Activated CD4-positive, alpha-beta T cell treated with anti-CD3 and anti-CD28 coated beads, Interleukin-2, amount 50 U/mL, for 1 hour (primary cell): ENCODE measurements at regions not wholly inside any gene's neighbourhood (a gene's known extent, or its start where the extent isn't known, plus 50 kb on each side); places are given as distances from the start of the nearest gene placed in this dataset.

Source experiments
- DNase-seq: peaks from one replicate; pipeline ENCODE4 v3.0.0-alpha.2; 2020

GRCh38 chr19:31154021-31154420 is 195.2 kb downstream of the TSHZ3 start:
- DNase-seq = no peak

GRCh38 chr19:31152906-31153305 is 196.3 kb downstream of the TSHZ3 start:
- DNase-seq = no peak

GRCh38 chr19:31149441-31149941 is 199.7 kb downstream of the TSHZ3 start:
- DNase-seq = no peak

- no peak for DNase-seq
These were observed 200.6 kb downstream of the TSHZ3 start for GRCh38 chr19:31148671-31149070.

- DNase-seq = no peak
These were observed 202.0 kb downstream of the TSHZ3 start for GRCh38 chr19:31147234-31147633.

- no peak for DNase-seq
These were observed 202.6 kb downstream of the TSHZ3 start for GRCh38 chr19:31146546-31147183.

GRCh38 chr19:31146015-31146414 is 203.2 kb downstream of the TSHZ3 start:
- no peak for DNase-seq

GRCh38 chr19:31145007-31145406 is 204.2 kb downstream of the TSHZ3 start:
- DNase-seq = no peak

- DNase-seq = no peak
These were observed 205.0 kb downstream of the TSHZ3 start for GRCh38 chr19:31144075-31144870.

GRCh38 chr19:31141301-31141700 is 207.9 kb downstream of the TSHZ3 start:
- no peak for DNase-seq

- DNase-seq = no peak
These were observed 208.5 kb downstream of the TSHZ3 start for GRCh38 chr19:31140717-31141116.

- no peak for DNase-seq
These were observed 209.2 kb downstream of the TSHZ3 start for GRCh38 chr19:31139871-31140505.

GRCh38 chr19:31138077-31138476 is 211.2 kb downstream of the TSHZ3 start:
- DNase-seq = no peak

GRCh38 chr19:31135841-31136240 is 213.4 kb downstream of the TSHZ3 start:
- DNase-seq = no peak

GRCh38 chr19:31132753-31133110 is 216.5 kb downstream of the TSHZ3 start:
- DNase-seq = no peak

GRCh38 chr19:31128291-31128690 is 220.9 kb downstream of the TSHZ3 start:
- no peak for DNase-seq

- DNase-seq = no peak
These were observed 221.9 kb downstream of the TSHZ3 start for GRCh38 chr19:31127134-31127967.

- DNase-seq = no peak
These were observed 223.0 kb downstream of the TSHZ3 start for GRCh38 chr19:31126236-31126635.

GRCh38 chr19:31125071-31125470 is 224.2 kb downstream of the TSHZ3 start:
- DNase-seq = no peak

- no peak for DNase-seq
These were observed 227.7 kb downstream of the TSHZ3 start for GRCh38 chr19:31121501-31121900.

GRCh38 chr19:31120952-31121351 is 228.3 kb downstream of the TSHZ3 start:
- no peak for DNase-seq

- no peak for DNase-seq
These were observed 229.1 kb downstream of the TSHZ3 start for GRCh38 chr19:31119951-31120690.
